22Rv1 (cell line): ENCODE measurements at regions not wholly inside any gene's neighbourhood (a gene's known extent, or its start where the extent isn't known, plus 50 kb on each side); places are given as distances from the start of the nearest gene placed in this dataset.

ENCODE experiments used
- ZFX ChIP-seq: fragments of 450-650 bp; IDR thresholded peaks from 2 replicates; pipeline ENCODE4 v1.6.1; 2017; ENCODE audit warnings: antibody characterized with exemption, borderline replicate concordance
- TF ChIP-seq, protein P1 (sequence below): fragments of 450-650 bp; IDR thresholded peaks from 2 replicates; pipeline ENCODE4 v1.5.1; 2017; ENCODE audit warnings: mild to moderate bottlenecking

DNA sequence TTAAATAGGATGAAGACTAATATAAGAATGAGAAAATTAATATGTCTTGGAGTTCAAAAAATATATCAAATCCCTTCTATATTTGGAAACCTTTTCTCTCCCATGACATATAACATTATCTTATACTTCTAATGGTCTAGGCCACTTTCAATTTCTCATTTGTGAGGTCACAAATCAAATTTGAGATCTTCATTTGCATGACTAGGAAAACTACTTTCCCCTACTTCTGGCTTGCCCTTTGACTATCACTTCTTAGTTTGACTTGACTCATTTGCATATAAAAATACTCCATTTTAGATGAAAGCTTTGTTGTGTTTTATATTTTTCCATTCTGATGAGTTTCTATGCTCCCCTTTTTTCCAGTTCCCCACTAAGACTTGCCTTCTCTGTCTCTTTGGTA lies 598.6 kb upstream of the TBL1XR1 start:
- TF ChIP-seq, protein P1, sequence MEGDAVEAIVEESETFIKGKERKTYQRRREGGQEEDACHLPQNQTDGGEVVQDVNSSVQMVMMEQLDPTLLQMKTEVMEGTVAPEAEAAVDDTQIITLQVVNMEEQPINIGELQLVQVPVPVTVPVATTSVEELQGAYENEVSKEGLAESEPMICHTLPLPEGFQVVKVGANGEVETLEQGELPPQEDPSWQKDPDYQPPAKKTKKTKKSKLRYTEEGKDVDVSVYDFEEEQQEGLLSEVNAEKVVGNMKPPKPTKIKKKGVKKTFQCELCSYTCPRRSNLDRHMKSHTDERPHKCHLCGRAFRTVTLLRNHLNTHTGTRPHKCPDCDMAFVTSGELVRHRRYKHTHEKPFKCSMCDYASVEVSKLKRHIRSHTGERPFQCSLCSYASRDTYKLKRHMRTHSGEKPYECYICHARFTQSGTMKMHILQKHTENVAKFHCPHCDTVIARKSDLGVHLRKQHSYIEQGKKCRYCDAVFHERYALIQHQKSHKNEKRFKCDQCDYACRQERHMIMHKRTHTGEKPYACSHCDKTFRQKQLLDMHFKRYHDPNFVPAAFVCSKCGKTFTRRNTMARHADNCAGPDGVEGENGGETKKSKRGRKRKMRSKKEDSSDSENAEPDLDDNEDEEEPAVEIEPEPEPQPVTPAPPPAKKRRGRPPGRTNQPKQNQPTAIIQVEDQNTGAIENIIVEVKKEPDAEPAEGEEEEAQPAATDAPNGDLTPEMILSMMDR, result no peak
- TF ChIP-seq ZFX, result no peak
